ENCODE measurements at regions not wholly inside any gene's neighbourhood (a gene's known extent, or its start where the extent isn't known, plus 50 kb on each side); places are given as distances from the start of the nearest gene placed in this dataset.
"Not testable (repeated sequence)": the region's sequence is repeated elsewhere in the genome, so short reads cannot be mapped to it uniquely, and the experiment has no call there.

DNA sequence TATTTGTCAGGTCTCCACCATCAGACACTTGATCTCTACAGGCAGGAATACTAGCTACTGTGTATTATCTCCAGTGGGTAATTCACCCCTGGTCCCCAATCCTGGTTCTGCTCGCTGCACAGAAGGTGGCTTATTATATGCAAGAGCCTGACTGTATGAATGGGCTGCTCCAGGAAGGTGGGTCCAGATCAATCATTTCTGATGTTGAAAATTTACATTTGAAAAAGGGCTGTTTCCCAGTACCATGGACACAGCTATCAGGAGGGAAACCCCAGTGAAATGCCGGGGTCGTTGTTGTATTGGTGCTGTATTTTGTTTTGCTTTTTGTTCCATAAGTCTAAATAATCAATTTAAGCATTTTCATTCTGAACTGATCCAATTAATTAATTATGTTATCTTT is 367.6 kb downstream of the RND3 start:
- no peak for DNase-seq (ENCODE audit: low read depth, low spot score)
- peak overlapping the region; percentile 74 for H3K4me3 Mint-ChIP-seq
- H3K4me1 Mint-ChIP-seq, result peaks cover 20% of the 10 kb centered on the region
- no peaks in the 10 kb centered on the region for H3K9me3 Mint-ChIP-seq
- no peaks in the 10 kb centered on the region for H3K27me3 Mint-ChIP-seq (ENCODE audit: low read depth)
- no peak overlapping the region for H3K27ac Mint-ChIP-seq (ENCODE audit: unreplicated experiment)
- H3K36me3 Mint-ChIP-seq (ENCODE audit: low read depth), result no peaks in the 10 kb centered on the region
- no peak for TF ChIP-seq CTCF (conservative IDR thresholded peaks at IDR 0.05)

- H3K36me3 Mint-ChIP-seq (ENCODE audit: low read depth); H3K27me3 Mint-ChIP-seq (ENCODE audit: low read depth); H3K4me1 Mint-ChIP-seq; H3K27ac Mint-ChIP-seq (ENCODE audit: unreplicated experiment); DNase-seq (ENCODE audit: low read depth, low spot score); H3K9me3 Mint-ChIP-seq; H3K4me3 Mint-ChIP-seq: not testable (repeated sequence)
Observed at GRCh38 chr2:150114089-150114488, 373.4 kb downstream of the RND3 start.

DNA sequence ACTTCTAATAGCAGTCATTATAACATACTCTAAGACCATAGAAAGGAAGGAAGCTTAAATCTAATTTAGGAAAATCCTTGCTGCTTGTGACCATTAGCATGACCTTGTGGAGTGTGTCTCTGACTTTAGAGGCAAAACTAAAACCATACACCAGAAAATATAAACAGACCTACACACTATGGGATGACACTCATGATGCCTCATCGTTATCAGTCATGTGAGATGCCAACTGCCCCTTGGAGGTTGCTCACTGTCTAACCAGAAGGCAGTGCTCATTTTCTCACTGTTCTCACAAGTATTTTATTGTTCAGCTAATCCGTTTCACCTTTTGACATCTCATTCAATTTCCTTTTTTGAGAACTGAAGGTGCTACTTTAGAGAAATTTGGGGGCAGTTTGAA is 376.9 kb downstream of the RND3 start:
- Mint-ChIP-seq H3K9me3 (no peaks in the 10 kb centered on the region), H3K27me3 (ENCODE audit: low read depth) (no peaks in the 10 kb centered on the region), H3K4me1 (peaks cover 9% of the 10 kb centered on the region), H3K4me3 (no peak overlapping the region), H3K36me3 (ENCODE audit: low read depth) (no peaks in the 10 kb centered on the region), H3K27ac (ENCODE audit: unreplicated experiment) (no peak overlapping the region)
- DNase-seq (ENCODE audit: low read depth, low spot score), result no peak
- TF ChIP-seq CTCF (conservative IDR thresholded peaks at IDR 0.05), result no peak

DNA sequence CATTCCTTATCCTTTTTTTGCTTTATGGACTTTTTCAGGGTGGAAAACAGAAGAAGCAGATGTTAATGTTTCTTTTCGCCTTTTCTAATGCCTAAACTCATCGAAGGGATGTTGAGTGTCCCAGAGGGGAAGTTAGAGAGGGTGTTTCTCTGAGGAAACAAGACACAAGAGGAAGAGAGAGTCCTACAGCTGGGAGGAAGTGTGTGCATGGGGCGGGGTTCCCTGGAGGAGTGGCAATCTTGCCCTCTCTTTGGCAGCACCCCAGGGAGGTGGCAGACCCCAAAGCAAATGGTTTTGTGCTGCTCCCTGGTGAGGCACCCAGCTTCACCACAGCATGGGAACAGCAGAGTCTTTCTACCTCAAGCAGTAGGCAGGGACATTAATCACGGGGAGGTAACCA is 377.6 kb downstream of the RND3 start:
- peaks cover 4% of the 10 kb centered on the region for H3K9me3 Mint-ChIP-seq
- H3K36me3 Mint-ChIP-seq (ENCODE audit: low read depth), result no peaks in the 10 kb centered on the region
- no peaks in the 10 kb centered on the region for H3K27me3 Mint-ChIP-seq (ENCODE audit: low read depth)
- DNase-seq (ENCODE audit: low read depth, low spot score), result no peak
- no peak overlapping the region for H3K27ac Mint-ChIP-seq (ENCODE audit: unreplicated experiment)
- peaks cover 9% of the 10 kb centered on the region for H3K4me1 Mint-ChIP-seq
- TF ChIP-seq CTCF (conservative IDR thresholded peaks at IDR 0.05), result no peak
- no peak overlapping the region for H3K4me3 Mint-ChIP-seq

DNA sequence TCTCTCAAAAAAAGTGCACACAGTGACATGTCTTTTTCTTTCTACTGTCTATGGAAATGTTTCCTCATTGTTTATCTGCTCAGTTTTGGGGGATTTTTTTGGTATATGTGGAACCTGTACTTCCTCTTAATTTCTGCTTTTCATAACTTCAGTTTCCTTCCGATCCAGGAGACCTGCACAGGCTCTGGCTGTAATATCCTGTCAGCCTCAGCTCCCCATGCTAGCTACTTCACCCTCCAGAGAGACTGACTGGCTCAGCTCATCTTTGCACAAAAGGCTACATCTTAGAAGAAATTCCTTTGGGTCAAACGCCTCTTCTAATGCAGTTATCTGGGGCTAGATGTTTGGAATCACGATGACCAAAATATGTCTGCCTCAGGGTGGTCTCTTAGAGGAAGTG is 378.4 kb downstream of the RND3 start:
- no peak overlapping the region for H3K27ac Mint-ChIP-seq (ENCODE audit: unreplicated experiment)
- DNase-seq (ENCODE audit: low read depth, low spot score), result no peak
- peaks cover 9% of the 10 kb centered on the region for H3K4me1 Mint-ChIP-seq
- peaks cover 4% of the 10 kb centered on the region for H3K9me3 Mint-ChIP-seq
- no peaks in the 10 kb centered on the region for H3K27me3 Mint-ChIP-seq (ENCODE audit: low read depth)
- no peaks in the 10 kb centered on the region for H3K36me3 Mint-ChIP-seq (ENCODE audit: low read depth)
- no peak for TF ChIP-seq CTCF (conservative IDR thresholded peaks at IDR 0.05)
- no peak overlapping the region for H3K4me3 Mint-ChIP-seq

GRCh38 chr2:150107816-150108215 is 379.7 kb downstream of the RND3 start:
- Mint-ChIP-seq H3K4me3 (no peak overlapping the region), H3K4me1 (peaks cover 9% of the 10 kb centered on the region), H3K27ac (ENCODE audit: unreplicated experiment) (no peak overlapping the region), H3K36me3 (ENCODE audit: low read depth) (no peaks in the 10 kb centered on the region), H3K9me3 (peaks cover 4% of the 10 kb centered on the region), H3K27me3 (ENCODE audit: low read depth) (no peaks in the 10 kb centered on the region)
- no peak for DNase-seq (ENCODE audit: low read depth, low spot score)
- TF ChIP-seq CTCF (conservative IDR thresholded peaks at IDR 0.05), result no peak
